ENCODE measurements at regions not wholly inside any gene's neighbourhood (a gene's known extent, or its start where the extent isn't known, plus 50 kb on each side); places are given as distances from the start of the nearest gene placed in this dataset.

- no peak for DNase-seq
- Mint-ChIP-seq H3K27me3 (no peaks in the 10 kb centered on the region), H3K4me3 (no peak overlapping the region), H3K27ac (no peak overlapping the region), H3K4me1 (no peaks in the 10 kb centered on the region), H3K9me3 (no peaks in the 10 kb centered on the region)
- no peak for ATAC-seq
These were observed 52.5 kb downstream of the EPRS1 start for GRCh38 chr1:219993554-219994433.

DNA sequence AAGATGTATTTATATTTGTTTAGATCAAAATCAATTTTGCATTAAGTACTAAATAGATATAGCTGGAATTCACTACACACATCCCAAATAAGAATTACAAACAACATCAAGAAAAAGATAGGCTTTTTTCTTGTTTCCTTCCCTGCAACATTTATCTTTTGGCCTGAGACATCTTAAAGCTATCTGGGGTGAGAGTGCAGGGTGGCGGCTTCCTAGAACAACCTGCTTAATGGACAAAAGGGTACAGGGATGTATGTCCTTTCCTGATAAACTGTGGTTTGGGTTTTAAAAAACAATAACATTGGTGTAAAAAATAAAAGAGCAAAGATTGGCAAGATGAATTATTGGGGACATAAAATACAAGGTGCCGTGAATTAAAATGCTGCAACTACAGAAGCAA, 54.4 kb downstream of the EPRS1 start:
- peak overlapping the region in 1 of 2 donors; percentile 8 for H3K27ac Mint-ChIP-seq
- no peak for DNase-seq
- no peak overlapping the region for H3K4me3 Mint-ChIP-seq
- H3K27me3 Mint-ChIP-seq, result no peaks in the 10 kb centered on the region
- ATAC-seq, result no peak
- no peaks in the 10 kb centered on the region for H3K4me1 Mint-ChIP-seq
- no peaks in the 10 kb centered on the region for H3K9me3 Mint-ChIP-seq

DNA sequence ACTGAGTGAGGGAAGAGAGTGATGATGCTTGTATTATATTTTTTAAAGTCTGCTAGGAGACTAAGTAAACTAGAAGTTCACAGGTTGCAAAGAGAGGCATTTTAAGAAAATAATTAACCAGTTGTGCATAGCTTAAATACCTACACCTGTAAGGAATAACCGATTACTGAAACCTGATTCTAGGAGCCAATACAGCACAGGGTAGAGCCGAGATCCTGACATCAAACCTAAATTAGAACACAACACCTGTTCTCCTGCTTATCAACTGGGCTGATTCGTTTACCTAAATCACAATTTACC, 54.8 kb downstream of the EPRS1 start:
- Mint-ChIP-seq H3K4me3 (no peak overlapping the region), H3K27me3 (no peaks in the 10 kb centered on the region), H3K27ac (no peak overlapping the region), H3K4me1 (no peaks in the 10 kb centered on the region), H3K9me3 (no peaks in the 10 kb centered on the region)
- ATAC-seq (no peak), DNase-seq (no peak)

- H3K4me1 Mint-ChIP-seq, result no peaks in the 10 kb centered on the region
- DNase-seq, result no peak
- no peaks in the 10 kb centered on the region for H3K27me3 Mint-ChIP-seq
- H3K9me3 Mint-ChIP-seq, result no peaks in the 10 kb centered on the region
- no peak for ATAC-seq
- no peak overlapping the region for H3K4me3 Mint-ChIP-seq
- no peak overlapping the region for H3K27ac Mint-ChIP-seq
These were observed 55.4 kb downstream of the EPRS1 start for GRCh38 chr1:219990782-219991510.

- Mint-ChIP-seq H3K9me3 (no peaks in the 10 kb centered on the region), H3K27me3 (no peaks in the 10 kb centered on the region), H3K27ac (no peak overlapping the region), H3K4me3 (no peak overlapping the region), H3K4me1 (no peaks in the 10 kb centered on the region)
- DNase-seq, result no peak
- ATAC-seq, result no peak
These were observed 56.5 kb downstream of the EPRS1 start for GRCh38 chr1:219989766-219990165.

DNA sequence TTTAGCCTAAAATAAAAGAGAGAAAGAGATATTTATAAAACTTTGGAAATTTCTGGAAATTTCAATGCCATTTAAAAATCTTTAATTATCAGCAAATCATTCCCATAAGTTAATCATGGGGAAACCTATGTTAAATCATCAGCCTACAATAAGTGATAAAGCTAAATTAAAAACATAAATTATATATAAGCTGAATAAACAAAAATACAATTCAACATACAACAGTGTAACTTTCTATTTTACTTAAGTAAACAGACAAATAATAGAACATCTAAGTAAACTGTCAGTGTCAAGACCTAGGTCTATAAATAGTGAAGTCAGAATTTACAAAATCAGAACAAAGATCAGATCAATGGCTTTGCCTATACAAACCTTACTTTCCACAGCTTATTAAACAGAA, 57.5 kb downstream of the EPRS1 start:
- H3K27ac Mint-ChIP-seq, result no peak overlapping the region
- ATAC-seq (no peak), DNase-seq (no peak)
- no peak overlapping the region for H3K4me3 Mint-ChIP-seq
- no peaks in the 10 kb centered on the region for H3K9me3 Mint-ChIP-seq
- H3K27me3 Mint-ChIP-seq, result no peaks in the 10 kb centered on the region
- H3K4me1 Mint-ChIP-seq, result no peaks in the 10 kb centered on the region

- no peak overlapping the region for H3K4me3 Mint-ChIP-seq
- H3K27ac Mint-ChIP-seq, result no peak overlapping the region
These were observed 57.9 kb downstream of the EPRS1 start for GRCh38 chr1:219988387-219988786.

GRCh38 chr1:219987325-219987724, 59.0 kb upstream of the SLC30A10 start:
- Mint-ChIP-seq H3K27ac (no peak overlapping the region), H3K4me1 (no peaks in the 10 kb centered on the region), H3K9me3 (no peaks in the 10 kb centered on the region), H3K4me3 (no peak overlapping the region), H3K27me3 (no peaks in the 10 kb centered on the region)
- ATAC-seq, result no peak
- DNase-seq, result no peak

More at GRCh38 chr1:219988387-219988786, 57.9 kb downstream of the EPRS1 start:
- Mint-ChIP-seq H3K9me3 (no peaks in the 10 kb centered on the region), H3K4me1 (no peaks in the 10 kb centered on the region), H3K27me3 (no peaks in the 10 kb centered on the region)
- DNase-seq (no peak), ATAC-seq (no peak)

DNA sequence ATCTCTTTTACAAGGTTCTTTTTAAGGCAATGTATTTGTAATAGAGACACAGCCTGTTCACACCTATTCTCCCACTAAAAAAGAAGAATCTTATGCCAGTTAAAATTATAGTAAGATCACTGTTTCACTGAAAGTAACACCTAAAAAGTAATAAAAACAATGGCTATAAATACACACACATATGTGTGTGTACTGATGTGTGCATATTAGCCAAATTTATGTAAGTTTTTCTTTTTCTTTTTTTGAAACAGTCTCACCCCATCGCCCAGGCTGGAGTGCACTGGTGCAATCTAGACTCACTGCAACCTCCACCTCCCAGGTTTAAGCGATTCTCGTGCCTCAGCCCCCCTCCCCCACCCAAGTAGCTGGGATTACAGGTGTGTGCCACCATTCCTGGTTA, 56.8 kb upstream of the SLC30A10 start:
- ATAC-seq (no peak), DNase-seq (no peak)
- Mint-ChIP-seq H3K4me1 (no peaks in the 10 kb centered on the region), H3K27ac (peak overlapping the region in 1 of 2 donors; percentile 63), H3K4me3 (no peak overlapping the region), H3K27me3 (no peaks in the 10 kb centered on the region), H3K9me3 (no peaks in the 10 kb centered on the region)

Measured in stimulated activated naive CD8-positive, alpha-beta T cell treated with anti-CD3 and anti-CD28 coated beads, Interleukin-15, amount 100 ng/mL, for 72 hours (primary cell).